ENCODE measurements at regions not wholly inside any gene's neighbourhood (a gene's known extent, or its start where the extent isn't known, plus 50 kb on each side); places are given as distances from the start of the nearest gene placed in this dataset.

DNA sequence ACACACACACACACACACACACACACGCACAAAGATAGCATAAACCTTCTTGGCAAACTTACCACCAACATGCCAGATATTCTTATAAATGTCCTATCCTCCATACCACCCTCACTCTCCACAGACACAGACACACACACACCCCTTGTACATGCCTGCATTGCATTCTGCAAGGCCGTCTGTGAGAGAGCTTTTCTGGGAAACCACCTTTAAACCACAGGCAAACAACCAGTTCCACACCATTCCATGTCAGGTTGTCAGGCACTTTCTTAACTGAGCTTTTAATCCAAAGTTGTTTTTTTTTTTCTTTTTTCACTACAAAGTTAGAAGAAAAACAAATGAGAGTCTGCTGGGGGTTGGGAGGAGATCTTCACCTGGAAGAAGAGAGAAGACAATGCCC, 221.1 kb downstream of the C1D start:
- no peak for DNase-seq

DNA sequence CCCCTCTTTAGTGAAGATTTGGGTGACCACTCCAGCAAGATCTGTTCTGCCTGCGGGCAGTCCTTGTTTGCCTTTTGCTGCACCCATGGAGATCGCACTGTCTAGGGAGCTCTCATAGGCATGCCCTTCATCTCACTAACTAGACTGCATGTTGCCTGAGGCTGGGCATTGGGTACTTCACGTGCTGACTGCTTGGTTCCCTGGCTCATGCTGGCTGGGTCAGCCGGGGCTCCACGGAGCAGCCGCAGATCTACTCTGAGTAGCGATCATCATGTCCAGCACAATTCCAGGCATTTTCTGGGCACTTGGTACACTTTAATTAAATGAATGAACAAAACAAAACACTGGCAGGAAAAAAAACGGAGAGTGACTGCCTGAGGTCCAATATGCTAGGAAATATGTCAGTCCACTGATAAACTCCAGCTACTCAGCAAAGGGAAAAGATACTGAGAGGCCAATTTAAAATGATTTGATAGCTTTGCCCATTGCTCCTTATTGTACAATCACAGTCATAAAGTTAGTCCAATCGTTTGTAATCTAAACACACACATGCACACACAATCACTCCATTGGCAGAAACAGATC, 220.3 kb downstream of the C1D start:
- no peak for DNase-seq

DNA sequence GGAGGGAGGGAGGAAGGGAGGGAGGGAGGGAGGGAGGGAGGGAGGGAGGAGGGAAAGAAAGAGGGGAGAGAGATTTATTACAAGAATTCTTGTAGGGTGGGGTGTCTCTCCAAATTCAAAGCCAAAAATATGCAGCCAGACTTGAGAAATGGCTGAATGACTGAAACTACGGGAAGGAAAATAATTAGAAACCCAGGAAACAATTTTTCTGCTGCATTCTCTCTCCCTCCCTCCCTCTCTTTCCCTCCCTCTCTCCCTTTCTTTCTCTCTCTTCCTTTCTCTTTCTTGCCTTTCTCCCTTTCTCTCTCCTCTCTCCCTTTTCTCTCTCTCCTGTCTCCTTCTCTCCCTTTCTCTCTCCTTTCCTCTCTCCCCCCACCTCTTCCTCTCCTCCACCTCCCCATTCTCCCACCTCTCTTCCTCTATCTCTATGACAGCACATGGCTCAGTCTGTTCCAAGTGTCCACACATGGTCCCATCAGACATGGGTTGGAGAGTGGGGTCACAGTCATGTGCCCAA, 218.7 kb downstream of the C1D start:
- DNase-seq: no peak

DNA sequence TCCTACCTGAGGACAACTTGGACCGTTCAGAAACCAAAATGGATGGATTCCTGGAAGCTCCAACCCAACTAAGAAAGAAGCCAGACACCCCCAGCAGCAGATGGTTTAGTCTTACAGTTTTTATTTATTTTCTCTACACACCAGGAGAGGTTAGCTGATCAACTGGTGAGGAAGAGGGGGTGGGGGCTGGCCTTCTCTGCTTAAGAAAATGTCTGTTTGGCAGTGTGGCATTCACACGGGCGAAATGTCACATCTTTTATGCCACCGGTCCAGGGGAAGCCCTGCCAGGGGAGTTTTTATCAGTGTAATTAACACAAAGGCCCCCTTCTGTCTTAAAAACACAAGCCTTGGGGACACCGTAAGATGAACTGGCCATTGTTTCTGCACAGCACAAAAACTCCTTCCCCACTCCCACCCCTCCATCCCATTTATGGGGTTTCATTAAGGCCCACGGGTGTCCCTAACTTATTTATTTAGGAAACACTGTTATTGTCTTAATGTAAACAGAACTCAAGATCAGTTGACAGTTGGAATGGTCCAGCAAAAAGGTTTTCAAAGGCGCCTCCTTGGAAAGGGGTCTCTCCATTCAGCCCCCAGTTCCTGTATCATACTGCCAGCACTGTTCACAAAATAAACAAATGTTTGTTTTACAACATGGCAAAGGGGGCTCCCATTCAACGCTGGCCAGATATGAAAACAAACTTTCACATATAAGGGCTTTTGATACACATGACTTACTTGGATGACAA, 217.0 kb downstream of the C1D start:
- peak; percentile 28 for DNase-seq

DNA sequence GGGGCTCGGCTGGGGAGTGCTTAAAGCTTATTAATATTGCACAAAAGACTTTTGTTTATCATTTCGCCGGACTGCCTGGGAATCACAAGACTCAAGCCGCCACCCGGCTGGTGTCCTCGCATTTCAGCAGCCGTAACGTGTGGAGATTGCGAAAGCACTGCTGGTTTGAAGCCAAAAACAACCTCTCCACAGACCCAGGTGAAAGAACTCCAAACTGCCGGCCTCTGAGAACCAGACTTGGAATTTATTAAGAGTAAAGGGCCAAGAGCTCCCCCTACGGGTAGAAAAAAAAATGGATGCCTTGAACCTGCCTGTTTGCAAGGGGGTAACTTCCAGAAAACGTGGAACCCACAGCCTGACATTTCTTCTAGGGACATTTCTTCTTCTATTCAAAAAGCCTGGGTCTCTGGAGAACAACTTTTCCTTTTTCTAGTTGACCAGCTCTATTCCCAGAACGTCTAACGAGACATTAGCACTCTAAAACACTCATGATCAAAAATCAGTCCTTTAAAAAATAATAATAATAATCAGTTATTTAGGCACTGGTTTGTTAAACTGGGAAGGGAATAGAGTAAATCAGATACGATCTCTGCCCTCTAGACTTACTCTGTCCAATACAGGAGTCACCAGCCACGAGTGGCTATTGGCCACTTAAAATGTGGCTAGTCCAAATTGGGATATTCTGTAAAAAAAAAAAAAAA, 216.3 kb downstream of the C1D start:
- DNase-seq: peak; percentile 93

DNA sequence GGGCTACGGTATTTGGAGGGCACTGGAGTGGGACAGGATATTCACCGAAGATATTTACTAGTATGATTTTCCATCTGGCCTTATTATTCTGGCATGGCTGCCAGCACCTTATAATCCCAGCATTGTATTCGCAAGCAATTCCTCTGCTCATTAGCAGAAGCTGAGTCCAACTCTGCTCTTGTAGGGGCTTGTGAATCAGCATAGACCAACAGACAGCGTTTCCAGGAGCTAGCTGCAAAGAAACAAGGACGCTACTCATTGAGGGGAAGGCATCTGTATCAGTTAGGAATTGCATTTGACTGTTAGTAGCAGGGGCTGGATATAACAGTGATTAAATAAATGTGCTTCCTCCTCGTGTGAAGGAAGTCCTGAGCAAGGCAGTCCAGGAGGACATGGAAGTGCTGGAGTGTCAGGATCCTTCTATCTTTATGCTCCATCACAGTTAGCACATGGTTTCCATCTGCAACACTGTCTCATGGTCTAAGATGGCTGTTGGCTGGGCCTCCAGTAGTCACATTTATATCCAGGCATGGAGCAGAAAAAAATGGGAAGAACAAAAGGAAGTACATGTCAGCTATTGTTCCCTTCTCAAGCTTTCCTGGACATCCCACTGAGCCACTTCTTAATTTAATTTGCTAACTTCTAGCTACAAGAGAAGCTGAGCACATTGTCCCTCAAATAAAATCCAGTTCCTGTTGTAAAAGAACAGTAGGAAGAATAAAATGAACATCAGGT, 214.1 kb downstream of the C1D start:
- no peak for DNase-seq

DNA sequence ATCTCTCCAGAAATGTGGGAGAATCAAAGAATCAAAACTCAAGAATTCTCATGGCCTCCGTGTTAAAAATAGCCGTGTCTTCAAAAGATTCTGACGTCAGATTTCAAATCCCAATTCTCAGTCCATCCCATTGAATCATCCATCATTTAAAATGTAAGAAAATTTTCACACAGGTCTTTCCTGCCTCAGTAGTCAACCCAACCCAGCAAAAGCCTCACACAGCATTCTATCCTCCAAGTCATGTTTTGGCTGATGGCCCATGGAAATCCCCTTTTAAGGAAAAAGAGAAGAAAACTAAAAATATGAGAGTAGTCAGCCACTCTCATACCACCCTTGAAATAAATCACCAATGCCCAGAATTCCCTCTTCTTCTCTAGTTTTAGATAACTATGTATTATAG, 211.8 kb downstream of the C1D start:
- no peak for DNase-seq

DNA sequence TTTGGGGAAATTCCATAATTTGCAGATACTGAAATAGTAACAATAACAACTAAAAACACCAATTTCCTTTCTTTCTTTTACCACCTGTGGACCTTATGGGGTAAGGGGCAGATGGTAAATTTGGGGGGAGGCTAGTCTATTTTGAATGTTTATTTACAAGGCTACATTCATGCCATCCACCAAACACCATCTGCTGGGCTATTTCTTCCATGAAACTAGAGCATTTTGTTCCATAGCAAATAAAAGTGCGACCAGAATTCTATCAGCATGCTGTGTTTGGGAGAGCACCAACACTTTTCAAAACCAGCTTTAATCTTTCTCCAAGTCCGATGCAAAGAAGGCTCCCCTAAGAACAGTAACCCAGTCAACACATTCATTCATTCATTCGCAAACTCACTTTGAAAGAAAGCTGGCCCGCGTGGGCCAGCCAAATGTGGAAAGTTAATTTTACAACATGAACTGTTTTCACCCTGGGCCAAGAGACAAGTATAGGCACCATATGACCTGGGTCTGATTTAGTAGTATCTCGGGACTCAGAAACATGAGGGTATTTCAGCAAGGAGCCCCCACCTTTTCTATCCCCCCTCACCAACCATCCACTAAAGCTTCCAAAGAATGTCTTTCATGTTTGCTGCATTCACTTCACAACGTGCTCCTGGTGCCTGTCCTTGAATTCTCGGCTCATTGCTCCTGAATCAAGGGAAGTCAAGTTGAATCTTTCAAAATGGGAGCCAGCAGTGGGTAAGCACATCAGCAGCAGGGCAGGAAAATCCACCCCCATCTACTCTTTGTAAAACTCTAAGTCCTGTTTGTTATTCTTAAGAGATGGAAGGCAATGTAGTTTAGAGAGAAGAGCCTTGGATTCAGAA, 210.6 kb downstream of the C1D start:
- DNase-seq: no peak

DNA sequence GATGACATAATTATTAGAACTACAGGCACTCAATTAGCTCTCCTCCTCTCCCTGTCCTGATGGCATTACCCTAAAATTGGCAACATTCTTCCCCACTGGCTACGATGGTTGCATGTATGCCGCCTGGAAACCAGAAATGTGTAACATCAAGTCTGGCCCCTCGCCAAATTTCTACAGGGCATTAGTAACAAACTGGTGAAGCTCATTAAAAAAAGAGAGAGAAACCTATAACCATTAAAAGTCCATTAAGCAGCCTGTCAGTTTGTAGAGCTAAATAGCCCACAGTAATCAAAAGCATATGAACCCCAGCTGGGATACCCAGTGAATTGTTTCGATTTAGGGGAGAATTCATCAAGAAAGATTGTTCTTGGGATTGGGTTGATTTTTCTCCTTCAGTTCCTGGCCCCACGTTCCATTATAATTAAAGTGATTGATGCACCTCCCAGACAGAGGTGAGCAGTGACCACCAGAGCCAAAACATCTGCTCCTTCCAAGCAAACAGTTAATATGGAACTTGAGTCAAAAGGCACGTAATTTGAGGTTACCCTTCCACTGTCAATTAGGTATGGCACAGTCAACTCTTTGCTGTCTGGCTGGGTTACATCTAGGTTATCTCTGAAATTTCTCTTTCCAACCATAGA, 208.6 kb downstream of the C1D start:
- DNase-seq: no peak

DNA sequence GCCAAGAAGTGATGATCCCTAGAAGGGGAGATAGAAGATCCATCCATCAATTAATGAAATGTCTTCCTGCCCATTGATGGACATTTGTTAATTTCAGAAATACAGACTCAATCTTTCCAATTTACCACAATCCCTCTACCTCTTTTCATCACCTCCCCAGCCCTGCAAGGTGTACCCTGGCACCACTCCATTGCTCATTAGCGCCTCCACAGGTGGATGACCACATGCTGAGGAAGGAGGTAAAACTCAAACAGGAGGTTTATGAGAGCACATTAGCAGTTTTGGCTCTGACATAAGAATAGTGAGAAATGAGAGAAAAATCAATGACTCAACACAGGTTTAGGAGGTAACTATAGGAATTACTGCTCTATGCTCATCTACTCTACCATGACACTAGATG, 208.0 kb downstream of the C1D start:
- no peak for DNase-seq

DNA sequence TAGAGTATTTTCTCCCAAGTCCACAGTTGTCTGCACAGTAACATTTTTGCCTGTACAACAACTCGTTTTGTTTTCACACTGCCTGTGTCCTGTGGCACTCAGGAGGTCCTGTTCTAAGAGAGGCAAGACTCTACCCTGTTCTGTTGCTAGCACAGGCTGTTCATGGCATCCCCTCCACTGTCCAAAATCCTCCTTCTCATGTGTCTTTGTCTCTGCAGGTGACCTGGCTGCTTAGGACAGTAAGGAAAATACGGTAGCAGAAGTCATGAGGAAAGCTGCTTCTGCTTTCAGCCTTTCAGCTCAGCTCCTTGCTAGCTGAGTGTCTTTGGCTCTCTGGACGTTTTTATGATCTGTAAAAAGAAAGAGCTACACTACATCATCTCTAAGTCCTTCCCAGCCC, 205.9 kb downstream of the C1D start:
- DNase-seq: no peak

DNA sequence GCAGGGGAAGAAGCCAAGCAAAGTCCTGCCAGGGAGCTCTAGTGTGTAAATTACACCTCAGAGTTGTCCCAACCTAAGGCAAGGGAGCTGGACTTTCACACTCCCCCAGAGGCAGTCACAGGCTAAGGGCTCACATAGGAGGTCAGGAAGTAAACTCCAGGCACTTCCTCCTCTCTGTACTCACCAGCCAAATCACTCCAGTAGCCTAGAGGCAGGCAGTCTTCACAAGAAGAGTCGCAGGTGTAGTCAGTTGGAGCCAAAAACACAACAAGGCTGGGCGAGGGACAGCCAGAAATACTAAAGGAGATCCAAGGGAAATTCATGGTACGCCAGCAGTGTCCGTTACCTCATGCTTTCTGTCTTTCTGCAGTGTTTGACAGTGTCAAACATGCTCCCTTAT, 205.0 kb downstream of the C1D start:
- DNase-seq: no peak

DNA sequence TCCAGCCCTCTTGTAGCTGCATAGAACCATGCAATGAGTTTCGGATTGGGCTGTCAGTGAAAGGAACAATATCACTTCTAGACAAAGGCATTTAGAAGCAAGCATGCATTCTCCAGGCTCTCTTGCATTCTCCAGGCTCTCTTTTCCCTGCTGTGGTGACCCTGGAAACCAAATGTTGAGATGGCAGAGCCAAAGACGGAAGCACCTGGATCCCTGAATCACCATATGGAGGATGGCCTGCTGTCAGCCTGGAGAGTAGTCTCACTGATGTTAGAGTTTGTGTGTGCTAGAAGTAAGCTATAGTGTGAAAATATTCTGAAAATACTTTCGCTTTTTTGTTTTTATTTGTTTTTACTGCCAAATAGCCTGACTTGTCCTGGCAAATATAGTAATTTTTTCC, 203.9 kb downstream of the C1D start:
- no peak for DNase-seq

DNA sequence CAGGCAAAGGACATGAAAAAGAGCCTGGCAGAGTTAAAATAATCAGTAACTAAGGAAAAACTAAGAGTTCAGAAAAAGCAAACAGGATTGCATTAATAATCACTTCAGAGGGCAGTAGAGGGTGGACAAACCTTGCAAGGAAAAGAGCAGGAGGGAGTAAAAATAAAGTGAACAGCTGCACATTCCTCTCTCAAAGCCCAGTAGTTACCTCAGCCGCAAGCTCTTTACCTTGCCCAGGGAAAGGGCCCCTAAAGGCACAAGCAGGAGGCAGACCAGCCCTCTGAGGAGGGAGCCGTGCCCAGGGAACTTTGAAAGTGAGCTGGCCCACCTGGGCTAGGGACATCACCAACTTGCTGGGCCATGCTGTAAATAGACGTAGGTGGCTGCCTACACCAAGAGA, 196.9 kb downstream of the C1D start:
- DNase-seq: no peak

DNA sequence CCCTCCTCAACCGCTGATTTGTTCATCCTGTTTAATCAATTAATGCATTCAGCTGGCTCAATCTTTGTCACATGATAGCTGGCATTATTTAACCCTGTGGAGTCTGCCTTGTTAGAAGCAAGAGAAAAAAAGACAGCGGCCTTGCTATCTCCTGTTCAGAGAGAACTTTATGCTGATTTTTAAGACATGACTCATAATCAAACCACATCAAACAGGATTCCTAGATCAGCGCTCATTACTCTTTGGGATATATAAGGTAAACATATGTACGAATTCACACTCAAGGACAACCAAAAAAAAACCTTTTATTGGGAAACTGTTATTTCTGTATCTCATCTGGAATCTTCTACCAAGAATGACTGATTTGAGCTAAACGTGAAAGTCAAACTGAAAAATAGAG, 195.1 kb downstream of the C1D start:
- DNase-seq: no peak

DNA sequence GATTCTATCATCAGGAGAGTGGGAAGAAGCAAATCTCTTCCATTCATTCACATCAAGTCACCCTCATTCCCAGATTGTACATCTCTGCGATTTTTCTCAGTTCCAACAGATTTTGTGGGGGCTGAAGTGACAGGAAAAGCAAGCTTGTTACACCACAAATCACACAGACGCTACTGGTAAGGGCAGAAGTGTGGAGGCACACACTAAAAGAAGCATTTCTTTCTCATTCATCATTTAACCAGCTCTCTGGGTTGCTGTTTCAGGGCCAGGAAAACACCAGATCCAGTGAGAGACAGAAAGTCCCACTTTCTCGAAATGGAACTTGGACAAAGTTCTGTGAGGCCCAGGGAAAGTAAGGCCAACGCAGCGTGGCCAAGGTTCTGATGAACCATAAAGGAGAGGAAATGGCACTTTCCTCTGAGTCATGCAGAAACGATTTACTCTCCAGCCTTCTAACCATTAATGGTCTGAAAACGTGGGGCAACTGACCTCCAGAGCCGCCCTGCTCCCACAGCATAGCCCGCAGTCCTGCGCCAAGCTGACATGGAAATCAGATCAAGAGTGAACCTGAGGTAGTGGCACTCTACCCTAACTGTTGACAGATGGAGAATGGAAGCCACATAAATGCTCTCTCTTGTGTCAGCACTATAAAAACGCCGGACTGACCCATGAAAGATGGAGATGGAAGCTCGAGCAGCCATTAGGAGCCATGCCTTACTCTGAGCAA, 191.0 kb downstream of the C1D start:
- no peak for DNase-seq

DNA sequence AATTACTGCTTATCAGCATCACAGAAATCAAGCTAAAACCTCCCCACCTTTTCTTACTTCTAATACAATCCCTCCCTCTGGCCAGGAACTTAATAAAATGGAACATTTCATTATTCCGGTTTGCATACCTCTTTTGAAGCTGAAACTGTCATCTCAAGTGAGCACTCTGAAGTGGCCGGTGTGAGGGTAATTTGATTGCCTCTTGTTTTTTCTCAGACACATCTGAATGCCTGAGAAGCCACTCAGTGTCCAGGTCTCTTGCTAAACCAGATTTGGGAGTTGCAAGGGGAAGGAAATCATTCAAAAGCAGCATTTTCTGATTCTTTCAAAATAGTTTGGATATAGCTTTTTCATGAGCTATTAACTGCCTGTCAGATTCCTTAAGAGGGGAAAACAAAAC, 190.3 kb downstream of the C1D start:
- no peak for DNase-seq

DNA sequence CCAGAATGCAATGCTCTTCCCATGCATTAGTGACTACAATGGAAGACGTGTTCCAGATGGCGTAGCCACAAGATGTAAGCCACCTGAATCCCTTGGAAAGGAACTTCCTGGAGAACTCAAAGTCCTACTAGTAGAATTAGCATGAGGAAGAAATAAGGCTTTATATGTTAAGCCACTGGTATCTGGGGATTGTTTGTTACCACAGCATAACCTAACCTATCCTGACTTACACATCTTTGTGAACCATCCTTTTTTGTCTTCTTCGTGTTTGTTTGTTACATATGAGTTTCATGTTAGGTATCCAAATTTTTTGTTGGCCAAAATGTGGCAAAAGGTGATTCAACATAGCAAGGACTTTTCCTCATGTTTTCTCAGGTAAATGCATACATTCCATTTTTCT, 188.9 kb downstream of the C1D start:
- no peak for DNase-seq

DNA sequence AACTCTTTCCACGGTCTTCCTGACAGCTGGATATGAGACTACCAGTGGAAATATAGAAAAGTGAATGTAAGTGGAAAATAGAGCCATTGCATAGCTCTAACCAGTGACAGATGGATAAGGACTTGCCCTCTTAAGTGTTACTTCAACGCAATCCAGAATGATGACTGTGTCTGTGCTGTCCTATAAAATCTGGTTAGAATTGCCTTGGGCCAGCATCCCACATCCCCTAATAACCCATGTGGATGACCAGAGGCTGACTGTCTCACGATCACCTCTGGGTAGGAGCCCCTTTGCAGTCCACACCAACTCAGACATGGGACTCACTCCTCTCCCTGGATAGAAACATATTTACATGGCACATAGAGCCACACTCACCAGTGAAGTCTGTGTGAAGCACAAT, 186.6 kb downstream of the C1D start:
- no peak for DNase-seq

DNA sequence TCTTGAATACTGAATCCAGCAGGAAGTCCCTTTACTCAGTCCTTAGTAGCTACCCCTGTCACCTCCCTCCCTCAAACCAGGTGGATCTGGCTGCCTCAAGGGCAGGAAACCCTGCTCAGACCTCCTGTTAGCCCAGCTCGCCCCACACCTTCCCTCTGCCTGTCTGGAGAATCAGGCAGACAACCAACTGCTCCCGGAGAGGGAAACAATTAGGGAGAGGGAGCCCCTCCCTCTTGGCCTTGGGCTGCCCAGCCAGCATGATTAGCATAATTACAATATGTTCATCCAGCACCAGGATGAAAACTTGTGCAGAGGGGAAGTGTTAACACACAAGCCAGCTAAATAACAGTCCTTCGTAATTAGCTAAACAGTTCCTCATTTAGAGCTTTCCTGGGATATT, 185.5 kb downstream of the C1D start:
- DNase-seq: no peak

DNA sequence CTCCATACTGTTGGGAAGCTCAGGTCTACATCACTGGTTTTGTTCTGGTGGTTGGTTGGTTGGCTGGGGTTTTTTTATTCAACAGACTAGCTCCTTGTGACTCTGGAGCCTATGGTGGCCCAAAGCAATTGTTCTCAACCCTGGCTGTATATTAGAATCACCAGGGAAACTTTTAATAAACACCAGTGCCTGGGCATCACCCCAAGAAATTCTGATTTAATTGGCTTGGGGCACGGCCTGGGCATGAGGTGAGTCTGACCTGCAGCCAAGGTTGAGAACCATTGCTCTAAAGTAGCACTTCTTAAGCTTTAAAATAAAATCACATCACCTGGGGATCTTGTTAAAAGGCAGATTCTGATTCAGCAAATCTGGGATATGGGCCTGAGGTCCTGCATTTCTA, 184.1 kb downstream of the C1D start:
- DNase-seq: no peak
